ENCODE measurements at regions not wholly inside any gene's neighbourhood (a gene's known extent, or its start where the extent isn't known, plus 50 kb on each side); places are given as distances from the start of the nearest gene placed in this dataset.

DNA sequence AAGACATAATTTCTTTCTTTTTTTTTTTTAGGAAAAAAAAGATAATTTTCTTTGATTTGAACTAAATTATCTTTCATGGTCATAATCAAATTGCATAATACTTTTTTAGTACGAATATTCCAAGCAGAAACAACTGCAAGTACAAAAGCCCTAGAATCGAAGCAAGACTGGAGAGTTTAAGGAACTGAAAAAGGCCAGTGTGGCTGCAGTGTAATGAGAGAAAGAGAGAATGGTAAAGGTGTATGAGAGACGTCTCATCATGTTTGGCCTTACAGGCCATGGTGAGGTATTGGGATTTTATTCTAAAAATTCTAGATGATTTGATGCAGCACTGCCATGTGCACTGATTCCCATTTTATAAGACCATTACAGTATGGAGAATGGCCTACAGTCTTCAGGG lies 180.9 kb downstream of the SUCNR1 start:
- no peak for DNase-seq (ENCODE audit: low spot score)

DNA sequence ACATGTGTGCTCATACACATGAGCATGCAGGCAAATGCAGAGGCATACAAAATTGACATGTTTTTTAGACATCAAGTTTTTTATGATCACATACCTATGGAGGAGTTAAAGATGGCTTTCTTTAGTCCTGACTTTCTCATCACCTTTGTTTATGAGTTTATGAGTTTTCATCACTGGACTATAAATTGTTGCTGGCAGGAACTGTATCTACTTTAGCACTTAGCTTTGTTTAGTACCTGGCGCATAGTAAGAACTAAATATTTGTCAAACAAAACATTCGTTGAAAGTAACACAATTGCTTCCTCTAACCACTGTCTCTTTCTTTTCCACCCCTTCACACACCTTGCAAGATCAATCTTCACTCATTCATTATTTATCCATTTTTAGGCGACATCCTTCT lies 182.6 kb downstream of the SUCNR1 start:
- no peak for DNase-seq (ENCODE audit: low spot score)

DNA sequence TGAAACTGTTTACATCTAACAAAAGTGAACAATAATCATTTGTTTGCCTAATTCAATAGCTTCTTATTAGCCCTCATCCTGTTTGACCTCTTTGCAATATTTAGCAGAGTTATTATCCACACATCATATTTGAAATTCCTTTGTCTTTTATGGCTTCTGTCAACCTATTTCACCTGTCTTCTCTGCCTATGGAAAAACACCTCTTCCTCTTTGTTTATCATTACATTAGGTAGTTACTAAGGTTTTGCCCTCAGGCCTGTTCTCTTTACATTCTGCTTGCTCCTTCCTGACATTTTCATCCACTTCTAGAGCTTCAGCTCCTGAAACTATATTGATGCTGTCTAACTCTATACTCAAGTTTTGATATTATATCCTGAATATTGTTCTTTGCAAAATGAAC lies 183.0 kb downstream of the SUCNR1 start:
- DNase-seq (ENCODE audit: low spot score), result no peak

DNA sequence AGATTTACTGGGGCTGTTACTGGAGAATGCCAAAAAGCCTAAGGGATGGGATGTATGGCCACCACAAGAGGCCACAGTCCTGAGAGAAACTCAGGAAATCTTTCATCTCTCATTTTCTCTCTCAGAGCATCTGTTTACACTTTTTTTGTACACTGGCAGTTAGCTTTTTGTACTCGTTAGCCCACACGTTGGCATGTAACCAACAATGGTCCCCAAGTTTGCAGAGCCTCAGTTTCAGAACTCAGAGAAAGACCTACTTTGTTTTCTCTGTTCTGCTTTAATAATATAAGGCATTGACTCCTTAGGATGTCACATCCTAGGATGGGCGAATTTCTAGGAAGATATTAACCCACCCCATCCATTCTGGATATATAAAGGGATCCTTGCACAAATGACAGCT lies 183.5 kb downstream of the SUCNR1 start:
- no peak for DNase-seq (ENCODE audit: low spot score)

DNA sequence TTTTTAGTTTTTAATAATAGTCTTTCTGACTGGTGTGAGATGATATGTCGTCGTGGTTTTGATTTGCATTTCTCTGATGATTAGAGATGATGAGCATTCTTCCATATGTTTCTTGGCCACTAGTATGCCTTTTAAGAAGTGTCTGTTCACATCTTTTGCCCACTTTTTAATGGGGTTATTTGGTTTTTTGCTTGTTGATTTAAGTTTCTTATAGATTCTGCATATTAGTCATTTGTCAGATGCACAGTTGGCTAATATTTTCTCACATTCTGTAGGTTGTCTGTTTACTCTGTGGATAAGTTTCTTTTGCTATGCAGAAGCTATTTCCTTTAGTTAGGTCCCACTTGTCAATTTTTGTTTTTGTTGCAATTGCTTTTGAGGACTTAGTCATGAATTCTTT lies 185.4 kb downstream of the SUCNR1 start:
- DNase-seq (ENCODE audit: low spot score), result no peak

DNA sequence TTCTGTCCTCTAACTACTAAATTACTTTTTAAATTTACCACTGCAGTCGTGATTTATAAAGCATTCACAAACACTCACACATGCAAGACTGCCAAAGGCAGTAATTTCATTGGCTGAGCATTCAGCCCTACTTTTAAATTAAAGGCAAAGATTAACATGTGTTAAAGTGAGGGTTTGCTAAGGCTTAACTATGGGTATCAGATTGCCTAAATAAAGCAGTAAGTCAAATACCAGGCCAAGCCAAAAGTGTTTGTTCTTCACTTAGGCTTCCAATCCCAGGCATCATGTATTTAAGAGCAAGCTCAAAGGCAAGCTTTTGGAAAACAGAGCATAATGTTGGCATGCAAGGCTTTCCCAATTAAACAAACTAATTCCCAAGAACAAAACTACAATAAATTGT lies 187.3 kb downstream of the SUCNR1 start:
- no peak for DNase-seq (ENCODE audit: low spot score)

DNA sequence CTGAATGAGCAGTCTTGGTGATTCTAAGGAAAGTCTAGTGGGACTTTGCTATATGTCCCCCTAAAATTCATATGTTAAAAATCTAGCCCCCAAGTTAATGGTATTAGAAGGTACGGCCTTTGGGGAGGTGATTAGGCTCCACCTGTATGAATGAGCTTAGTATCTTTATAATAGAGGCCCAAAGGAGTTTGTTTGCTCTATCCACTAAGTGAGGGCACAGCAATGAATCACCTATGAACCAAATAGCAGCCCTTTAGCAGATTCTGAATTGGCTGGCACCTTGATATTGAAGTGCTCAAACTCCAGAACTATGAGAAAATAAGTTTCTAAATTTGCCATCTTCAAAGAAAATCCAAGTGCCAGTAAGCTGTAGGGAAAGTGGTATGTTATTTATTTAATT lies 187.9 kb downstream of the SUCNR1 start:
- no peak for DNase-seq (ENCODE audit: low spot score)

DNA sequence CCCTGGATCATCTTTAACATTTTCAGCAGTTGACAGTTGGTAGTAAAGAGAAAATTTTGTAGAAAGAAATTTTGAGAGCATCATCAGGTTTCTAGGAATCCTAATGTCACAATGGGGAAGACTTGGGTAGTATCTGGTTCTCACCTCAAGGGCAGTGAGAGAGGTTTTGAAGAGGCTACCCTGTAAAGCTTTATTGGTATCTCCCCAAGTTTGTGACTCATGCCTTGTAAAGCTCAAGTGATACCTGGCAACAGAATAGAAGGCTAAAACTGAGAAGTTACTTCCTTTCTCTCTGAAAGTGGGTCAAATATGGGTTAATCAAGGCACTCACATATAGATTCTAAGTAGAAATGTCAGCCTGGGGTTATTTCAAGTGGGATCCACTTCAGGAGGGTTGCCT lies 196.4 kb downstream of the SUCNR1 start:
- DNase-seq (ENCODE audit: low spot score), result no peak

DNA sequence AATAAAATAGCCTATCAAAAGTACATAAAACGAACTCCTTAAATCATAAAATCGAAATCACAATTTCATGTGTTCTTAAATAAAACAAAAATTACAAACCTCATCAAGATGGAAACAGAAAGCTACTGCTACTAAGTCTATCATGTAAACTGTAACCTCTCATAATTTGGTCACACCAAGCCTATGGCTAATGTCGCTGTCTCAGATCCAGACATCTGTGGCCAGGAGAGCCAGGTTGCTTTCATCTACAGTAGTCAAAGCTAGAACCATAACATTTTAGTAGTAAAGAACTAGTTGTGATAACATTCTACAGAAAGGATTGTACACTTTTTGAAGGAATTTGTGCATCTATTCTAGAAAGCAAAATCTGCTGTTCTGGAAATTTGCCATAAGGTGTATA lies 197.4 kb upstream of the MBNL1 start:
- no peak for DNase-seq (ENCODE audit: low spot score)

DNA sequence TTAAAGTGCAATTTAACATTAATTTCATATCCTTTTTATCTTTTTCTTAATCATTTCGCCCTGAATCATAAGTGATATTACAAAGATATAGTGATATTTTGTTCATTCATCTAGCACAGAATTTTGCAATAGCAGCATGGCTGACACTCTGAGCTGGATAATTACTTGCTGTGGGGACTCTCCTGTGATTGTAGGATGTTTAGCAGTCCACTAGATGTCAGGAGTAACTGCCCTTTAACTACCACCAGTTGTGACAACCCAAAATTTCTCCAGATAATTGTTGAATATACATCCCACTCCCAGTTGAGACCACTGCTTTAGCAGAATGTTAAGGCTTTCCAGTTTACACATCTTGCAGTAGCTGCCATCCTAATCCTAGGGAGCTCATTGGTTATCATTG lies 196.8 kb upstream of the MBNL1 start:
- peak; percentile 48 for DNase-seq (ENCODE audit: low spot score)

DNA sequence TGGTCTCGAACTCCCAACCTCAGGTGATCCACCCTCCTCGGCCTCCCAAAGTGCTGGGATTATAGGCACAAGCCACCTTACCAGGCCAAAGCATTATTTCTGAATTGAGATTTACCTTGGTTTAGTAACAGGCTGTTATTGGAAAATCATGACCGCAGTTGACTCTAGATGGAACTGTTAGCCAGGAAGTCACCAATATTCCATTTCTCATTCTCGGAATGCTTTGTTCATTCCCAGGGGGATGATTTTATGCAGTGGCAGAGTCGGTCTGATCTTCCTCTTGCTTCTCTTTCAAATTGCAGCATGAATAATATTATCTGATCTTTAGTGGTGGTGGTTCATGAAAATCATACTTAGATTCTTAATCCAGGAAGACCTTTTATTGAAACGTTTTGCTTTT lies 195.5 kb upstream of the MBNL1 start:
- DNase-seq (ENCODE audit: low spot score), result no peak

DNA sequence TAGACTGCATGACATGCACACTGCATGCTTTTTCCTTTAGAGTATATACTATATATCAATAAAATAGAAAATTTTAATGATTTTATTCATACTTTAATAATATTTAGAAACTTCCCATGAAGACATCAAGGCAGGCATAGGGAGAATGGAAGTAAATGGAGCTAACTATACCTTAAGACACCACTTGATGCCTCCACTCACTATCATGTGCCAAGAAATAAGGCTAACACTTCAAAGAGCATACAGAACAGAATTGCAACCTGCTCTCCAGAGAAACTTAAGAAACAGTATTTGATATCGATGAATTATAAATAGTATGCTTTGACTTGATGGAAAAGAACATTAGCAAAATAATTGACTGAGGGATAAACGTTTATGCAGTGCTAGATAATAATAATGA lies 192.6 kb upstream of the MBNL1 start:
- DNase-seq (ENCODE audit: low spot score), result no peak

DNA sequence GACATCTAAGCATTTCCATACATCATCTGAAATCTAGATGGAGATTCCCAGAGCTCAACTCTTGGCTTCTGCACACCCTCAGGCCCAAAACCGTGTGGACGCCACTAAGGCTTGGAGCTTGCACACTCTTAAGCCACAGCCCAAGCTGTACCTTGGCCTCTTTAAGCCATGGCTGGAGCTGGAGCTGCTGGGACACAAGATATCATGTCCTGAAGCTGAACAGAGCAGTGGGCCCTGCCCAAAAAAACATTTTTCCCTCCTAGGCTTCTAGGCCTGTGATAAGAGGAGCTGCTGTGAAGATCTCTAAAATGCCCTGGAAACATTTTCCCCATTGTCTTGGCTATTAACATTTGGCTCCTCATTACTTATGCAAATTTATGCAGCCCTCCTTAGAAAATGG lies 188.7 kb upstream of the MBNL1 start:
- DNase-seq (ENCODE audit: low spot score), result no peak

DNA sequence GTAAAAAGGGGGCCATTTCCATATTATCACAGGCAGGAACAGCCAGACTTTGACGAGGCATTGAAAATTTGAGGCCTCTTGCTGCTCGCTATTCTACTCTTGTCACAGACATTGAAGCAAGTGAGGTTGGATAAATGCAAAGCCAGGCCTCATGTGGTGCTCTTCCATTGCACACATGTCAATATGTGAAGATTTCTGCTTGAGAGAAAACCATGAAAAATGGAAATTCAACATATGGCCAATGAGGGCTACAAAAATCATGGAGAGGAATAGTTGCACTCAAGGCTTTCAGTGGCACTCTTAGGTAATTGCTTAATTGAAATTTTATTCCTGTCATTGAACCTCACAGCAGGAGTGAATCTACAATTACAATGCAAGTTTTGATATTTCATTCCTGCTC lies 185.6 kb upstream of the MBNL1 start:
- no peak for DNase-seq (ENCODE audit: low spot score)

DNA sequence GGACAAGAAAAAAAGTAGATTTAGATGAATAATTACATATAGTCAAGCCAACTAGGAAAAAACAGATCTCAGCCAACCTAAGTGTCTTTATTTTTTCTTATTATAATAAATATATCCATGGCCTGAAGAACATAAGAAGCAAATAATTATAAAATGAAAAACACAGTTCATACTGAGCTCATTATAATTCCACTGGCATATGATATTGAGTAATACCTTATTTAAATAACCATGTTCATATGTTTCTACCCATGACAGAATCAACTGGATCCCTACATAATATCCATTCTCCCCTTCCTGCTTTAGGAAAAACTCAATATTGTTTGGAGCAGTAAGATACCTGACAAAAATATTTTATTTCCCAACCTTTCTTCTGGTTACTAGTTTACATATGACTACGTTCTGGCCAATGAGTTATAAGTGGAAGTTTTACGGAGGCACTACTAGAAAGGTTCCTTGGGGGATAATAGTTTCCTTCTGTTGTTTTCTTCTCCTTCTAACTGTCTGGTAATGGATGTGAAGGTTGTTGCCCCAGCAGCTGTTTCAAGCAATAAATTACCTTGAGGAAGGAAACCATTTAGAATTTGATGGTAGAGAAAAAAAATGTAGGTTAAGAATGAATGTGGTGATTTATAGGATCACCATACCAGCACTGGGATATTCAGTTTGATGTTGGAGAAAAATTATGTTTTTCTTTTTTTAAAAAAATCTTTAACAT lies 184.1 kb upstream of the MBNL1 start:
- no peak for DNase-seq (ENCODE audit: low spot score)

DNA sequence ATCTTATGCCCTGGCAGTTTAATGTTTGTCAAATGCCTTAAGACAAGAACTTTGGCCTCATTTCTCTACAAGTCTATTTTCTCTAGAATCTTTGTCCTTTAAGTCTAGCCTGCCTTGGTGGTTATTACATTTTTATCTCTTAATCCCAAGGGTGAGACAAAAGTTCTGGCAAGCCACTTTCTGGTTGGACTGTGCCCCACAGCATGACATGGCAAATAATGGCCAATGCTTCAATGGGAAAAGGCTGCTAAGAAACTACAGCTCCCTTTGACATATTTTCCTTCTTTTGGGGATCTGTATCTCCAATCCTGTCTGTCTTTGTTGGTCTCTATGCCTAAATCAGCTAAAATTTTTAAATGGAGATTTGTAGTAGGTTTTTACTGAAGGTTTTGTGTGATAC lies 181.6 kb upstream of the MBNL1 start:
- no peak for DNase-seq (ENCODE audit: low spot score)

DNA sequence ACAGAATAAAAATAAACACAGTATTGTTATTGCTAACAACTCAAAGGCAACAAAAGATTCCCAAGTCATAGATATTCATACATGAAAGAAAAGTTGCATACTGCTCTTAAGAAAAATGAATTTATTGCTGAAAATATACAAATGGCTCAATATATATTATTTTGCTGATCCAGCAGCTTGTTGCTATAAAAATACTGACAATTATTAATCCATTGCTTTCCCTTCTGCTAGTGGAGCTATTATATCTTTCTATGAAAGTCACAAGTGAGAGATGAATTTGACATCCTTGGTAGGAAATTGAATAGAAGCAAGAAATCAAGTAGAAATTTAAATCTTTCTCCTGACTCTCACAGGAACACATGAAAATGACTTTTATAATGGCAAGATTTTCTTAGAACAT lies 179.2 kb upstream of the MBNL1 start:
- DNase-seq (ENCODE audit: low spot score), result no peak

DNA sequence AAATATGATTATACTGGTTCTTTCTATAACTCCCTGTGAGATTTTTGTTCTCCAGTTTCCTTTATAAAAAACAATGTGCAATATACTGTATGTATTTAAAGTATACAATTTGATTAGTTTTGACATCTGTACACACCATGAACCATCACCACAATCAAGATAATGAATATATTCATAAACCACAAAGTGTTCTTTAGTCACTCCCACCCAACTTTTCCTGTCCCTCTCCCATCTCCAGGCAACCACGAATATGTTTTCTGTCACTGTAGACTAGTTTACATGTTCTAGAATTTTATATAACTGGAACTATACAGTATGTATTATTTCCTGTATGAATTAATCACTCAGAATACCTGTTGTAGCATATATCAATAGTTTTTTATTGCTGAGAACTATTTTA lies 177.0 kb upstream of the MBNL1 start:
- DNase-seq (ENCODE audit: low spot score), result no peak

DNA sequence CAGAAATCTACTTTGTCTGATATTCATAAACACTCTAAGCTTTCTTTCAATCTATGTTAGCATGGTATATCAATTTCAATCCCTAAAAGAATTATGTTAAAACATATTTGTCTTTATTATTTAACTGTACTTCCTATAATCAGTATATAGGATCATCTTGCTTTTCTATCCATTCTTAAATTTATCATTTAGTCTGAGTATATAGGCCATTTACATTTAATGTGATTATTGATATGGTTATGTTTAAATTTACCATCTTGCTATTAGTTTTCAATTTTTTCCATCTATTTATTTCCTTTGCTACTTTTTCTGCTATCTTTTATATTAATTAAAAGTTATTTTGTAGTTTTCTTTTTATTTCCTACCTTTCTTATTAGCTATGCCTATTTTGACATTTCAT lies 174.8 kb upstream of the MBNL1 start:
- DNase-seq (ENCODE audit: low spot score), result no peak

DNA sequence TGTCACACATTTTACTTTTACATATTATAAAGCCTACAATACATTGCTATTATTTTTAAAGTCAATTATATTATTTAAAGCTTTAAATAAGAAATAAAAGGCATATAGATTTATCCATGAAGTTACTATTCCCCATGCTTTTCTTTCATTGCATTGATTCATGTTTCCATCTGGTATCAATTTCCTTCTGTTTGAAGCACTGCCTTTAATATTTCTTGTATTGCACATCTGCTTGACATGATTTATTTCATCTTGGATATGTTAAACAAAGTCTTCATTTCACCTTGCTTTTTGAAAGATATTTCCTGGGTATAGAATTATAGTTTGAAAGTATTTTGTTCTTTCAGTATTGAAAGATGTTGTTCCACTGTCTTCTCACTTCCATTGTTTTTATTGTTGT lies 174.3 kb upstream of the MBNL1 start:
- no peak for DNase-seq (ENCODE audit: low spot score)

DNA sequence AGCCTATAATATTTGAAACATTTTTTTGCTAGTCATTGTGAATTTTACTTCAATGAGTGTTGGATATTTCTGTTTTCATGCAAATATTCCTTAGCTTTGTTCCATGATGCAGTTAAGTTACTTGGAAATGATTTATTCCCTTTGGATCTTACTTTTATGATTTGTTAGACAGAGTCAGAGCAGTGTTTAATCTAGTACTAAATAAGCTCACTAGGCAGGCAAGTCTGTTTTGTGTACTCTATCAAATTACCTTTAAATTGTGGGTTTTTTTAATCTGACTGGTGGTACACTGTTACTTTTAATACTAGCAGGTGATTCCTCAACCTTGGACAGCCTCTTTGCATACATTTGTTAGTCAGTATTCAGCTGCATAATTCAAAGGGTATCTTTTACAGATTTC lies 173.3 kb upstream of the MBNL1 start:
- no peak for DNase-seq (ENCODE audit: low spot score)

DNA sequence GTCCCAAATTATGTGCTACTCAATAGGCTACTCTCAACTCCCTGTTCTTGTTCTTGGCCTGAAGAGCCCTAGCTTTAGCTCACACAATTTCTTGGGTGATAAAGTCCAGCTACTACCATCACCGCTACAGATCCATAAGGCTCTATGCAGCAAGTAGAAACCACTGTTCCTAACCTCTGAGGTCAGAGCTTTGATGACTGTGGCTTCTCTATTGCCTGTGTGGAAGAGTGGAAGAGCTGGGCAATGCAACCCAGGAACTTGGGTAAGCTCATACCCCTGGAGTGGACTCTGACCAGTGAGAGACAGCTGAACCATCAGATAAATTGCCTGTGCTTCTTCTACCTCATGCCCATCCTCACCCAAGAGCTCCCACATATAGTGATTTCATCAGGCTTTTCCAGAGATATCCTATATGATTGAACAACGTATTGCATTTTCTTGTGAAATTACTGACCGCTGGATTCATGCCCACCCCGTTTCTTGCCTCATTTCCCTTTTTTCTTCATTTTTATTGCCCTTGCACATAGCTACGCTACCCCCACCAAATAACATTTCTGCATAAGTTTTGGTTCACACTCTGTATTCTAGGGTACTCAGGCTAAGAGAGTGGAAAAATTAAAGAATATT lies 172.3 kb upstream of the MBNL1 start:
- no peak for DNase-seq (ENCODE audit: low spot score)

DNA sequence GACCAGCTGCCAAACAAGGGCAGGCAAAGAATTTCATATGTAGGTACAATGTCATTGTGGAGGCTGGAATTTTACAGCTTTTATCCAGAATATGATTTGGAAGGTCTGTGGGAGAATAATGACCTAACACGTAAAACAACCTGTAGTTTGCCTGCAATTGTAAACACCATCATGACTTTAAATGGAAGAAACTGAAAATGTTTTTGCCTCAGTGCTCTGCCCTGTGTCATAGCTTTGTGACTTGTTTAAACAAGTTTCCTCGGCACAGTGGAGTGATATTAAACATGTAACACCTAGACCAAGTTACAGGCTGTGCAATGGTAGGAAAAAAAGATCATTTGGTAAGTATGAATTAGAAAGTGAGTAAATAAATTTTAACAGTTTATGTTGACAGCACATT lies 171.6 kb upstream of the MBNL1 start:
- no peak for DNase-seq (ENCODE audit: low spot score)

DNA sequence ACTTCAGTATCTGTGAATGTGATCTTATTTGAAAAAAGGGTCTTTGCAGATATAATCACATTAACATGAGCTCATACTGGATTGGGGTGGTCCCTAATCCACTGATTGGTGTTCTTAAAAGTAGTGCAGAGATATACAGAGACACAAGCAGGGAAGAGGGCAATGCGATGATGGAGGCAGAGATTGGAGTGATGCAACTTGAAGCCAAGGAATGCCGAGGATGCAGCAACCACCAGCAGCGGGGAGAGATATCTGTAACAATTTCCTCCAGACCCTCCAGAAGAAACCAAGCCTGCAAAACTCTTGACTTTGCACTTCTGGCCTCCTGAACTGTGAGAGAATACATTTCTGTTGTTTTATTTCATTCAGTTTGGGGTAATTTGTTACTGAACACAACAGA lies 171.0 kb upstream of the MBNL1 start:
- DNase-seq (ENCODE audit: low spot score), result no peak

Measured in CD4-positive, alpha-beta T cell treated with Interleukin-2 at 100 ng/mL for 4 hours (primary cell).